Stimulated activated CD4-positive, alpha-beta T cell treated with anti-CD3 and anti-CD28 coated beads, Interleukin-4, amount 100 ng/mL, for 4 hours (primary cell): ENCODE measurements at regions not wholly inside any gene's neighbourhood (a gene's known extent, or its start where the extent isn't known, plus 50 kb on each side); places are given as distances from the start of the nearest gene placed in this dataset.

Experiments
- DNase-seq, 2 experiments: peaks; one replicate each; pipeline ENCODE4 v3.0.0-alpha.2; 2020

DNA sequence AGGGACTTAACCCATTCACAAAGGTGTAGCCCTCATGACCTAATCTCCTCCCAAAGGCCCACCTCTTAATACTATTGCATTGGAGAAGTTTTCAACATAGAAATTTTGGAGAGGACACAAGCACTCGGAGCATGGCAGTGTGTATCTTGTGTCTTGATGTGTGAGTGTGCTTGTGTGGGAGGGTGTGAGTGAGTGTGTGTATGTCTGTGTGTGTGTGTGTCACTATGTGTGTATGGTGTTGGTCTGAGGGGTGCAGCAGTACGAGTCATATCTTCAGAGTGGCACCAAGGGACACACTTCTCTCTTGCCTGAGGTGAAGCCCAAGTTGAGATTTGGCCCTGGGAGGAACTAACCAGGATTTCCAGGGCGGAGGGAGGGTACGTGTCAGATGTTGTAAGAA lies 73.7 kb downstream of the NAV1 start:
- no peak for DNase-seq

DNA sequence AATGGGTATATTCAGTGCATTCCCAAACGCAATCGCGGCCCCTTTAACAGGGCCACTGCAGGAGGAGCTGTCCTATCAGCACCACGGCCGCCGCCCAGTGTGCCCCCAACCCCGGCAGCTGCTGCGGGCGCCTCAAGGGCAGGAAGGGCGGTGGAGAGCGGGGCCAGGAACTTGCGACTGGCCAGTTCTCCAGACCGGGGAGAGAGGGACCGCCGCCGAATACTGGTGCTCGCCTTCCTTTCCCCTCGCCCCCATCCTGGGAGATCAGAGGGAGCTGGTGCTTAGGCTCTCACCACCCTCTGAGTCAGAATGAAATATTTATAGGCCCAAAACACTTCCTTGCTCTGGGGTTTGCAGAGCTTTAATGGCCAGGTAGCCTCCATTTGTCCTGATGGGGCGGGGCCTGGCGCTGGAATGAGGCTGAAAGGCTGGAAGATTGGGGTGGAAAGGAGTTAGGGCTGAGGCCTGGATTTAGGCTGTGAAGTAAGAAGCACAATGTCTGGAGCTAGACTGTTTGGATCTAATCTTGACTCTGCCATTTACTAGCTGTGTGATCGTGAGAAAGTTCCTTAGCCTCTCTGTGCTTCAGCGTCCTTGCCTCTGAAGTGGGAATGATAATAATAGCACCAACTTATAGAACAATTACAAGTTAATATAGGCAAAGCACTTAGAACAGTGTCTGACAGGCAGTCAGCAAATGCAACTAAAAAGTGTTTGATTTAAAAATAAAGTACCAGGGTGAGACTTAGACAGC lies 75.5 kb downstream of the NAV1 start:
- DNase-seq, result no peak

DNA sequence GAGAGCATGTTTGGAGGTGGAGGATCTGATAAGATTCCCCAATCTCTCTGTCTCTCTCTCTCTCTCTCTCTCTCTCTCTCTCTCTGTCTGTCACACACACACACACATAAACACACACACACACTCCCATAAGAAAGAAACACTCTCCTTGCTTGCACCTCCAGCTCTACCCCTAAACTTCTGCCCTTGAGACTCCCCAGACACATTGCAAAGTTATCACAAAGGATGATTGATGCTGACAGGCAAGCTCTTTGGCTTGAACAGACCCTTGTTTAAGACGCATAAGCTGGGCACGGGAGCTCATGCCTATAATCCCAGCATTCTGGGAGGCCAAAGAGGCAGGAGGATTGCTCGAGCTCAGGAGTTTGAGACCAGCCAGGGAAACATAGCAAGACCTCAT lies 78.2 kb downstream of the NAV1 start:
- no peak for DNase-seq

DNA sequence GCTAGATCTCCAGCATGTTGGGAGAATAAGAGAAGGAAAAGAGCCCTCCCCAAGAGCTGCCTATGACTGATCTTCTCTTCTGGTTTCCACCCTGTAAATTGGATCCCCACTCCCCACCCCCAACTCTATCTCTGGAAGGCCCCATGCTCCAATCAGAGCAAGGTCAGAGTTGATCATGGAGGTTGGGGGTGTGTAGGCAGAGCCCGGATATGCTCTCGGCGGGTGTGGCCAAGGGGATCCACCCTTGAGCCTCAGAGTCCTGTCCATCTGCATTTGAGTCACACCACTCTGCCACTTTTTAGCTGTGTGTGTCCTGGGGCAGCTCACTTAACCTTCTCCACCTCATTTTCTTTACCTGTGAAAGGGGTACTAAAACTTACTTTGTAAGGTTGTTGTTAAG lies 79.5 kb downstream of the NAV1 start:
- no peak for DNase-seq

DNA sequence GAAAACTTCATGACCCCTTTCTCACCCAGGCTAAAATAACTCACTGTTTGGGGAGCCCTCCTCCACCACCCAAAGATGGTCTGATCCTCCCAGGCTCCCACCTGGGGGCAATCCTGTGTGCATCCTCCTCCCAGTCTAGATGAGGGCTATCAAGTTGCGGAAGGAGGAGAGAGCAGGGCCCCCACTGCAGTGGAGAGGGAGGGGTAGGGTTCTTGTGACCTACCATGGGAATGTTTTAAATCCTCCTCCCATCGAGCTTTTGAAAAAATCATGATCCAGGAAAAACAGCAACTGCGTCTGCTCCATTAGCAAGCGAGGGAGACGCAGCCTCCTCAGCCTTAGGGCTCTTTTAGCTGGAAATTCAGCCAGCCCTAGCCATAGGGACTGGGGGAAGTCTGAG lies 80.0 kb downstream of the NAV1 start:
- no peak for DNase-seq

DNA sequence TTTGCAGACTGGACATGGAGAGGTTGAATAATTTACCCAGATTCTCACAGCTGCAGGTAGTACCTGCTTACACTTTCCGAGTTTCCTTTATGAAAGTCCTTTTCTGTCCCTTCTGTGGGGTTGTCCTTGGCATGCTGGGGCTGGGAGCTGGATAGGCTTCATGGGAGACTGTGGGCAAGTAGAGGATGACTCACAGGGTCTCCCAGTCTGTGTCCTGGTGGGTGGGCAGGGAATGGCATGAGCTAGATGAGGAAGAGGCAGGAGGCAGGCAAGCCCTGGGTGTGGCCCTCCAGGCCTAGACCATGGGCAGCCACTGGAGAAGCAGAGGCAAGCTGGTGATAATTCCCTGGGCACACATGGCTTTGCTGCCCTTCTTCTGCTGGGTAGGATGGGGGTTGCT lies 80.6 kb downstream of the NAV1 start:
- DNase-seq, result no peak

DNA sequence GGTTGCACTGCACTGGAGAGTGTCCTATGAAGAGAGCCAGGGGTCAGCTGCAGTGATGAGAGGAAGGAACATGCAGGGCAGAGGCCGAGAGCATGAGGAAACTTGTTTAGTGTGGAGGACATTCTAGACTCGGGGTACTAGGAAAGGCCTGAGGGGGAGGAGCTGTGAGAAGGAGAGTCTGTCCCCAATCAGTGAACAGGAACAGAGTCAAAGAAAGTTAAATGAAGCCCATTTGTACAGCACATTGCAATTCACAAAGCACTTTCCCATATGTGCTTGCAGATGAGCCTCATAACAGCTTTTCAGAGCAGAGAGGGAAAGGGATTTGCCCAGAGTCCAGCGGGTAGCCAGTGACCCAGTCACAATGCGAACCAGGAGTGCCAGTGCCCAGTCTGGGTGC lies 83.4 kb downstream of the NAV1 start:
- DNase-seq, result no peak

DNA sequence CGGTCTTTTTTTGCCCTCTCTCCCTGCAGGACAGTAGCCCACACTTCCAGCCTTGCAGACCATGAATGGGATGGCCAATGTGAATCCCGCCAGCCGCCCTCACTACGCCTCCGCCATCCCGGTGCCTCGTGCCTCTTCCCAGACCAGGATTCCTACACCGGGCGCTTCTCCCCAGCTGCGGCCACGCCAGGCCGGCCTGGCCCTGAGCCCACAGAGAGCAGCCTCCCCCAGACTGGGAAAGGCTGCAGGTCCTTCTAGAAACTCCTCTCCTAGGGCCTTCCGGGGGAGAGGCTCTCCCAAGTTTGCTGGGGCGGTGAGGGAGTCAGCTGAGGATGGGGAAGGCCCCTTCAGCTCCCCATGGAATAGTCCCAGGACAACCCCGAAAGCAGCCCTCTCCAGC lies 83.9 kb downstream of the NAV1 start:
- DNase-seq, result no peak

DNA sequence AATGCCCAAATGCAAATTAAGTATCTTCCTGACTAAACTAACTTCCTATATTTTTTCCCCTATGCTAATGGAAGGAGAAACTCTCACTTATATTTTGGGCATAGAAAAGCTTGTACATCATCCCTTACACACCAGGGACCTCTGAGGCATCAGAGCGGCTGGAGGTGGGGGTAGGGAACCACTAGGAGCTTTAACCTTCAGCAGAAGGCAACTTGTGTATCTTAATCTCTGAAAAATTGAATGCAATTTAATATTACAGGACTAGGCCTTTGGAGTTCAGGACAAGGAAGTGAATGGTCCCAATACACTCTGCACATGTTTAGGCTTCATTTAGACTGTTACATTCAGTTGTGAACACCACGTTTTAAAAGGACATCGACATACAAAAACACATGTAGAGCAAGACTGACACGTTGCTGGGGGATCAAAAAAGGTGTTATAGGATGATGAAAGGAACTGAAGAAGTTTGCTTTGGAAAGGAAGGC lies 85.9 kb downstream of the NAV1 start:
- DNase-seq, result no peak

DNA sequence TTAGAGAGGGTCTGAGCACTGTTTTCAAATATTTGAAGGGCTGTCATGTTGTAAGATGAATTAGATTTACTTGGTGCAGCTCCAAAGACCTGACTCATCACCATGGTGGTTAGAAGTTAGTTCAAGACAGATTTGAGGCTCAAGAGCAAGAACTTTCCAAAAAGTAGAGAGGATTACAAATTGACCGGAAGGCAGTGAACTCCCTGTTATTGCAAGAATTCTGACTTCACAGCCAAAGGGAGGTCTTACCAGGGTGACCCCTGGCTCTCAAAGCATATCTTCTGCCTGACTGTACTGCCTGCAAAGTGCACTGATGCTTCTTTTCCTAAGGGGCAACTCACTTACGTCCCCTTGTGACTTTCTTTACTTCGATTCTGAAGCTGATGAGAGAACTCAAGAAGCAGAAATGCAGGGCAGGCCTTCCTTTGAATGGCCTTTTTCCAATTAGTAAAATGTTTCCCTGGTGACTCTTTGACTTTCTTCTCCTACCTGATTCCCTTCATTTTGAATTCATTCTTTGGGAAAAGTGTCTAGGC lies 86.4 kb downstream of the NAV1 start:
- DNase-seq, result no peak

DNA sequence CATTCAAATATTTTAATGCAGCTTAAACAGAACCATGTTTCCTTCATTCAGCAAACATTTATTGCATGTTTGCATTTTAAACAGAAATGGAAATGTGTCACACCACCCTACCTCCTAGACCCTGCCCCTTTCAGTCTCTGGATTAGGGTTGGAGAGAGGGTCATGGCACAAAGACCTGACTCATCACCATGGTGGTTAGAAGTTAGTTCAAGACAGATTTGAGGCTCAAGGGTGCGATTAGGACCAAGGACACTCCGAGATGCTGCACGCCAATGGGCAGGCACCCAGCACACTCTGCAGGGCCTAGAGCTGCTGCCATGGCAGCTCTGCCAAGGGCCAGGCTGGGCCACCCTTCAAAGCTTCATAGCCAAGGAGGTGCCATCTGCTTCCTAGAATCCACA lies 86.9 kb downstream of the NAV1 start:
- DNase-seq, result no peak

DNA sequence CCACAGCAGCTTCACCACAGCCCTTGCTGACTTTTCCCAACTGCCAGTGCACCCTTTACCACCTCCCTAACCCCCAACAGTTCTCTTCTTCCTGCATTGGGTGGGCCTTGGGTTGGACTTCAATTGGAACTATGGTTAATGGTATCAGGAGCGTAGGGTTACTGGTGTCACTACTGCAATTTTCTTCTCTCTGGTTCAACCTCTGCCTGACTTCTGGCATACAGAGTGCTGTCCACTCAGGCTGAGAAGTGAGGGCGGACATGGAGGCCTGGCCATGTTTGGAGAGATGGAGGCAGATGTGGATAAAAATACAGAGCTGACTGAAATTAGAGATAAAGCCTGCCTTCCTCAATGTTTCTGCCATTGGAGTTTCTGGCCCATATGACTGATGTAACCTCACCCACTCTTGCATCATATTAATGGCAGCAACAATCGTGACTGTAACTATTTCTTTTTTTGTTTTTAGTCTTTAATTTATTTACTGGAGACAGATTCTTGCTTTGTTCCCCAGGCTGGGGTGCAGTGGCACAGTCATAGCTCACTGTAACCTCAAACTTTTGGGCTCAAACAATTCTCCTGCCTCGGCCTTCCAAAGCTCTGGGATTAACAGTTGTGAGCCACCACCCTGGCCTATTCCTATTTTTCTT lies 87.8 kb downstream of the NAV1 start:
- DNase-seq, result no peak

DNA sequence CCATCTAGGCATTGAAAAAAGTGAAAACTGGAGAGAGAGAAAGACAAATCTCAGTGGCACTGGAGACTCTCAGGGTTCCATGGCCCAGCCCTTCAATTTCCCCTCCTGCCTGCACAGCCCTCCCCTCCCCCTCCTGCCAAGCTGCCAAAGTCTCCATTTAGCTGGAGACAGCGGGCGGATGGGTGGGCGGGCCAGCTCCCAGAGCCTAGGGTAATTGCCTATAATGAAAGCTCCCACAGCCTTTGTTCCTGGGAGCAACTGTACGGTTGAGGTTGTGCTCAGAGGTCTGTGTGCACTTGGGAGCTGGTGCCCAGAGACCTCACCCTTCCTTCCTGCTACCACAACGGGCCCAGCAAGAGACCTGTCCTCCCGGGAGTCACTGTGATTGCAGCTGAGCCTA lies 89.6 kb downstream of the NAV1 start:
- DNase-seq, result no peak

DNA sequence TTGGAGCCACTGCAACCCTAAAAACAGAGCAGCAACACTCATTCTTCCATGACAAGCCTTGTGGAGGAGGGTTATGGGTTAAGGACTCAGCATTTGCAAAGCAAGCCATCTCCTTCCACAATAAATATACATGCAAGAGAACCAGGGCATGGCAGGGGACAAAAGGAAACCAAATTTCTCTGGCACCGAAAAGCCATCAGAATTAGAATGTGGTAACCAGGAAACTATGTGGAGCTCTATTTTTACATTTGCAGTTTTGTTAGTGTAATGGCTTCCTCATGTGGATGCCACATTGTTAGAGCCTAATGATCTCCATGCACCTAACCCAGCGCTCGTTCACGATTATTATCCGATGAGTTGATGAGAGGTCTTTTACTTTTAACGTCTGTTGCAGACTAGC lies 91.7 kb downstream of the NAV1 start:
- DNase-seq, result no peak

DNA sequence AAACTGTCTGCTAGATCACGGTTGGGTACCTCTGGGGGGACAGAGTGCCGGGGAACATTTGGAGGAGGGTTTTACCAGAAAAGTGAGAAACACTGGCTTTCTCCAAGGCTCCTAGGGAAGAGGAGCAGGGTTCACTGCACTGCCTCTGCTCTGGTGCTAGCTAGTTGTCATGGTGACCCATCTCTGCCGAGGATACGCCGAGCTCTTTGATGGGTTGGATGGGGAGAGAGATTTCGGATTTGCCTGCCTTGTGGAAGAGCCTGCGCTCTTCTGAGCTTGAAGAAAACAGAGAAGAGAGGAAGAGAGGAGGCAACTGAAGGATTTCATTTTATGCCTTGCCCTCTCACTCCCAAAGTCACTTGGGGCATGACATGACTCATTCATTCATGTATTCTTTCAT lies 92.1 kb downstream of the NAV1 start:
- no peak for DNase-seq

DNA sequence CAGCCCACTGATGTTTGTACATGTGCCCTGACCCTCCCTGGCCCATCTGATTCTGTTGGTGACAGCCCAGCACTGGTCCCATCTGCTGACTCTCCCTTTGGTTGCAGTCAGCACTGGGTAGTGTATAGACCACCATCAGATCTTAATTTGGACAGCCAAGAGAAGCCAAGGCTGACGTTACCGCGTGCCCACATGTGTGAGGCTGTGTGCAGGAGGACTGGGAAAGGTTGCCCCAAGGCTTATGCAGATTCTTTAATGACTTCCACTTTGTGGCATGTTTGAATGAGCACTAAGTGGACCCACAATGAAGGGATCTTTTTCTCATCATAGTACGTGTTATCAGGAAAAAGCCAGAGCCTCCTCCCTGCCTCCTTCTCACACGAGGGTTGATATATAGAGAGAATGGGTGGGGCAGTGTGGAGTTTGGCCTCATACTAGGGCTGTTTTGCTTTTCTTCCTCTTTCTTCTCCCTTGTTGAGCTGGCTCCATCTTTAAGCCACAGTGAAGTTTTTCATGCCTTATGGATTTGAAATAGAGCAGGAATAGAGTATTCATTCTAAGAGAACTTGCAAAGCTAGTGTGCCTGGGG lies 93.5 kb downstream of the NAV1 start:
- DNase-seq, result no peak

DNA sequence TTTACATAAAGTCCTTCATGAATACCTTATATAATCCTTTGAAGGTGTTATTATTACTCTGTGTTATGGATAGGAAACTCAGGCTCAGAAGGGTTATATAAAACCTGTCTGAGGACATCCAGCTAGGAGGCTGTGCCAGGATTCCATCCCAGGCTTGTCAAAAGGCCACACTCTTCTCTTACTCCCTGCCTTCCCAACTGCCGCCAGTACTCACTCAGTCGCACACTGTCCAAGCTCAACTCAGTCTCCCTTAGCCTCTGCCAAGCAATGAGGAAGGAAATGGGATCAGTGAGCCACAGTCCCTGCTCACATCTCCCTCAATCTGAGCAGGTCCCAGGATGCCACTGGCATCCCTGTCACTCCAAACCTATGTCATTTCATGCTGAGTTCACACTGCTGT lies 94.4 kb downstream of the NAV1 start:
- DNase-seq, result no peak

DNA sequence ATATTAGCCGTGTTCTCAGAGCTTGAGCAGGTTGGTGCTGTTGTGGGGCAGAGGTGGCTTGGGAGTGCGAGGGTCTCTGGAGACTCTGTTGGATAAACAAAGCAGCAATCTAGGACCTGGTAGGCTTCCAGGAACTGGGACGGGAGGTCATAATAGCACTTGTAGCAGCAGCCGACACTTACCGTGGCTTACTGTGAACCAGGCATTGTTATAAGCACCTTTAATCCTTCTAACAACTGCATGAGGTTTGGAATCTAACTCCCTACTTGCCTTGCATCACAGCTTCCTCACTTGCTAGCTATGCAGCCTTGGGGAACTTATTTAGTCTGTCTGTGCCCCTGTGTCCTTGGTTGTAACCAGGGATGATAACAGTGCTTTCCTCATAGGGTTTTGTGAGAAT lies 94.9 kb downstream of the NAV1 start:
- no peak for DNase-seq

DNA sequence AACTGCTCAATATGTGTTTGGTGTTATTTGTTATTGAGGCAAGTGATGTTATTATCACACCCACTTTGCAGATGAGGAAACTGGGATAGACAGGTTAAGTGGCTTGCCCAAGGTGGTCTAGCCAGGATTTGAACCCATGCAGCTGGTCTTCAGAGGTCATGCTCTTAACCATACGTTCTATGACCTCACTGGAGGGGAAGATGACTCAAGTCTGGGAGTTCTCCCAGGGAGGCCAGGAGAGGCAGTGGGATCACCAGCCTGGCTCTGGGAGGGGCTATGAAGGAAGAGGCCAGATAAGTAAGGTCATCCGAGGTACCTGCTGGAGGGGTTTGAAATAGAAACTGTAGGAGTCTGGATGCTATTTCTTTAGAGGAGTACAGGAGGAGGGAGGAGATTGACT lies 95.3 kb downstream of the NAV1 start:
- no peak for DNase-seq

DNA sequence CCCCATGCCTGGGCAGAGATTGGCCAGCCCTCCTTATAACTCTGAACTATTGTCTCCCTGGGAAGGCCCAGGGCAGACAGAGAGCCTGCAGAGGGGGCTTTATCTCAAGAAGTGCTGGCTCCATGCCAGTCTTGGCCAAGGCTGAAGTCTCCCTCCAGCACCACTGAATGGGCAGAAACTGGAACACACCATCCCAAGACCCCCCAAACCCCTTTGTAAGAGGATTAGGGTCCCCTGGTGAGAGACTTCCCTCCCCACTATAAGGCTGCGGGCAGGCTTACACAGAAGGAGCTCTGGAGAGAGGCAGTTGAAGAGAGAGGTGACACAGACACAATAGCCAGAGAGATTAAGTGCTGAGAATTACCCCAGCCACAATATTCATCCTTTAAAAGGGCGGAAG lies 97.2 kb downstream of the NAV1 start:
- no peak for DNase-seq

DNA sequence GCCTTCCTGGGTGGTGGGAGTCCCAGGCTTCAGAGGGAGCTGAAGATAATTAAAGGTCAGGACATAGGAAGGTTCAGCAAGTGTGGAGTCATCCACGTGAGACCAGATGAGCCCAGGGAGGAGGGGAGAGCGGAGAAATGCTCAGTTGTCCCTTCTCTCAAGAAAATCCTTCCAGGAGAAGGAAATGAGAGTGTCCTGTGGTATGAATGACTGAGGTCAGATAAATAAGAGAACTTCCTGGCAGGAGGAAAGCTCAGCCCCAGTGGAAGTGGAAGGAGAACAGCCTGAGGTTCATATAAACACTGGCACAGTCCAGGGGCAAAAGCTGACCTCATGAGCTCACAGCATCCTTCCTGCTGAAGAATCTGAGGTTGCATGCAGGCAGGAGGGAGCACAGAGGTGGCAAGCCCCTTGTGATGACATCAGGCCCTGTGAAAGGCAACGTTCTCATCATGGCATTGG lies 97.6 kb downstream of the NAV1 start:
- DNase-seq, result no peak

DNA sequence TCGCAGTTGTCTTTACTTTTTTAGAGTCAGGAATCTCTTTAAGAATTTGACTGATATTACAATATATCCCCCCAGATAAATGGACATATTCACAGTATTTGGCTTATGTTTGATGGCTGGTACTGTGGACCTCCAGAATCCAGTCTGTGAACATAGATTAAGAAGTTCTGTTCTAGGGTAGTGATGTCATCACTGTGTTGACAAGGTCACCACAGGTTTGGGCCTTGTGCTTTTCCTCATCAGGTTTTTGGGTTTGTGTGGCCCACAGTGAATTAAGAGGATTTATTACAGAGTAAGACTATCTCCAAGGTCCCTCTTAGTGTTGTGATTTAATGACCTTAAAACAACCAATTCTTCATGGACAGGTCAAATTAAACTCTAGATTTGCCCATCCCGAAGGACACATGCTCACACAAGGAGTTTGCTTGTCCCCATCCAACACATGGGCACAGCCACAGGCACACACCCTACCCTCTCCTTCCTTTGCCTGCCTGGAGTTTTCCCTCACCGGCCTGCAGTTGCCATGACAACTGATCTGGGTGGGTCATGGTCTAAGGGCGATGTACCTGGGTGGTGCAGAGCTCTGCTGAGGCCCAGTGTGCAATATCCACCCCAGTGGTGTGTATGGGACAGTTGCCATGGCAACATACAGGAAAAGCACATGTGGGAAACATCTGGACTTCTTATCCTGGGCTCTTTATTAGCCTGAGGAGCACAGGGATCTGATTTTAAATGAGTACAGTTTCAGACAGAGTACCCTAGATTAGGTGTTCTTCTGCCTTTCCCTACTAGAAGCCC lies 98.6 kb downstream of the NAV1 start:
- DNase-seq, result no peak

DNA sequence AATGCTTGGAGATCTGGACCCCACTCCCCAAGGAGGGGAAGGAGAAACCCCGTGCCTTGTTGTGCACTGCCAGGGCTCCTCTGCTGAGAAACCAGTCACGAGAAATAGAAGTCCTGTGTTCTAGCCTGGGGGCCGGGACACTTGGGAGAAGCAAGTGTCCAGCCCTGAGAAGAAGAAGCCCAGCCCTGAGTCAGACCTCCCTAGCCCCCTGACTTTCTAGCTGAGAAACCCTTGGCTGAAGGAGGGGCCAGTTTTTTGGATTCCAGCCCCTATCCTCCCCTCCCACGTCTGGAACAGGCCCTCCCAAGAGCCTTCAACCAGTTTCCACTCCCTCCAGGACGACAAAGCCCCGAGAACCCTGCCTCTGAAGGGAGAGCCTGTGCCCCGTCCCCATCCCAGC lies 100.5 kb downstream of the NAV1 start:
- DNase-seq, result no peak
